H1 (cell line): ENCODE measurements at regions not wholly inside any gene's neighbourhood (a gene's known extent, or its start where the extent isn't known, plus 50 kb on each side); places are given as distances from the start of the nearest gene placed in this dataset.

Experiments used
- CTCF ChIA-PET: fragments of 300-600 bp; sonication (Branson Sonifier 250); formaldehyde crosslinking; loops from one replicate; lab custom pipeline; 2021; ENCODE audit not compliant: partially characterized antibody; lab: Charles Lee
- POLR2A ChIA-PET: fragments of 300-600 bp; sonication (Branson Sonifier 250); formaldehyde crosslinking; loops from one replicate; lab custom pipeline; 2021; ENCODE audit warnings: inconsistent platforms; ENCODE audit not compliant: partially characterized antibody; lab: Charles Lee
- DNase-seq, 2 experiments: peaks; one replicate each; pipeline versions ENCODE4 v3.0.0 to v3.0.0-alpha.2; 2010 to 2022; ENCODE audit warnings: low spot score in 2 of 2, low read depth in 1 of 2, mixed read lengths in 1 of 2
- FAIRE-seq: peaks from 2 replicates; lab custom pipeline; 2011; peaks lifted over from hg19 to GRCh38; lab: Jason Lieb, UNC
- H2AFZ ChIP-seq: 2 replicates; pipeline ENCODE4 v1.8.1; 2012; ENCODE audit warnings: low read length, inconsistent platforms
- H2AK5ac ChIP-seq: 2 replicates; pipeline ENCODE4 v1.6.1; 2013; ENCODE audit warnings: low read depth, low read length
- H2BK120ac ChIP-seq: replicated peaks from 2 replicates; pipeline ENCODE3; 2013; ENCODE audit warnings: low read depth, low read length, inconsistent platforms
- H2BK12ac ChIP-seq: 2 replicates; pipeline ENCODE4 v1.6.1; 2013; ENCODE audit warnings: low read depth, low read length
- H2BK15ac ChIP-seq: 2 replicates; pipeline ENCODE4 v1.6.1; 2013; ENCODE audit warnings: low read length
- H2BK20ac ChIP-seq: 2 replicates; pipeline ENCODE4 v1.6.1; 2013; ENCODE audit warnings: low read length
- H2BK5ac ChIP-seq: 2 replicates; pipeline ENCODE4 v1.6.1; 2013; ENCODE audit warnings: low read depth, low read length
- H3K14ac ChIP-seq: 2 replicates; pipeline ENCODE4 v1.6.1; 2013; ENCODE audit warnings: inconsistent platforms; ENCODE audit not compliant: insufficient read length
- H3K18ac ChIP-seq: 2 replicates; pipeline ENCODE4 v1.6.1; 2013; ENCODE audit warnings: low read length; ENCODE audit errors: extremely low read depth
- H3K23ac ChIP-seq: 2 replicates; pipeline ENCODE4 v1.6.1; 2013; ENCODE audit warnings: inconsistent platforms; ENCODE audit not compliant: insufficient read length
- H3K23me2 ChIP-seq: 2 replicates; pipeline ENCODE4 v1.6.1; 2013; ENCODE audit warnings: low read depth, low read length
- H3K27ac ChIP-seq: 2 replicates; pipeline ENCODE4 v1.6.1; 2011; ENCODE audit warnings: low read depth, low read length, inconsistent platforms
- H3K27me3 ChIP-seq, 4 experiments: replicated peaks in 1 of 4; 1 replicate in 1 of 4; 2 replicates in 3 of 4; pipeline versions ENCODE4 v1.6.1 to v1.8.1; 2011 to 2013; ENCODE audit warnings: low read length in 3 of 4, mild to moderate bottlenecking in 3 of 4, inconsistent platforms in 2 of 4, mixed read lengths in 2 of 4, moderate library complexity in 1 of 4; ENCODE audit not compliant: control insufficient read depth in 3 of 4, insufficient read depth in 3 of 4; ENCODE audit errors: extremely low read depth in 1 of 4
- H3K36me3 ChIP-seq, 4 experiments: 2 replicates each; pipeline versions ENCODE4 v1.6.1 to v1.8.1; 2011 to 2013; ENCODE audit warnings: mild to moderate bottlenecking in 4 of 4, low read length in 3 of 4, moderate library complexity in 2 of 4, control low read depth in 1 of 4, inconsistent platforms in 1 of 4; ENCODE audit not compliant: insufficient read depth in 4 of 4, control insufficient read depth in 2 of 4
- H3K4ac ChIP-seq: replicated peaks from 2 replicates; pipeline ENCODE3; 2013; ENCODE audit warnings: low read length, low read depth, mixed read lengths, inconsistent platforms; ENCODE audit not compliant: insufficient read length
- H3K4me1 ChIP-seq, 4 experiments: replicated peaks in 1 of 4; 1 replicate in 1 of 4; 2 replicates in 3 of 4; pipeline versions ENCODE4 v1.6.1 to v1.8.1; 2011 to 2013; ENCODE audit warnings: low read length in 3 of 4, inconsistent platforms in 2 of 4, mixed read lengths in 1 of 4; ENCODE audit not compliant: insufficient read depth in 4 of 4, control insufficient read depth in 3 of 4
- H3K4me2 ChIP-seq, 2 experiments: 2 replicates each; pipeline versions ENCODE4 v1.6.1 to v1.8.1; 2011 to 2013; ENCODE audit warnings: low read depth in 2 of 2, low read length in 2 of 2, control low read depth in 1 of 2, inconsistent platforms in 1 of 2, mild to moderate bottlenecking in 1 of 2; ENCODE audit not compliant: insufficient read depth in 1 of 2
- H3K4me3 ChIP-seq, 4 experiments: fragments of 200-600, 300-600 bp in 1 of 4; sonication (generic), shearing (Covaris generic), sonication (Bioruptor Twin) in 1 of 4; 2 replicates each; pipeline versions ENCODE4 v1.5.1 to v1.8.1; 2011 to 2016; ENCODE audit warnings: low read length in 4 of 4, low read depth in 3 of 4, control low read depth in 2 of 4, inconsistent platforms in 2 of 4, mild to moderate bottlenecking in 2 of 4, mixed read lengths in 1 of 4, moderate library complexity in 1 of 4; ENCODE audit not compliant: insufficient read depth in 2 of 4; ENCODE audit errors: extremely low read depth in 1 of 4
- H3K56ac ChIP-seq: replicated peaks from 2 replicates; pipeline ENCODE3; 2013; ENCODE audit warnings: low read depth, mild to moderate bottlenecking, mixed read lengths, low read length, inconsistent platforms; ENCODE audit not compliant: insufficient read length
- H3K79me1 ChIP-seq: 2 replicates; pipeline ENCODE4 v1.6.1; 2013; ENCODE audit warnings: low read depth, low read length, control low read depth
- H3K79me2 ChIP-seq, 2 experiments: 2 replicates each; pipeline versions ENCODE4 v1.6.1 to v1.8.1; 2012 to 2013; ENCODE audit warnings: low read length in 2 of 2, mild to moderate bottlenecking in 2 of 2, inconsistent platforms in 1 of 2; ENCODE audit not compliant: insufficient read depth in 2 of 2, control insufficient read depth in 1 of 2
- H3K9ac ChIP-seq, 4 experiments: replicated peaks in 1 of 4; 1 replicate in 1 of 4; 2 replicates in 3 of 4; pipeline versions ENCODE4 v1.6.1 to v1.8.1; 2011 to 2013; ENCODE audit warnings: low read depth in 3 of 4, low read length in 3 of 4, control low read depth in 2 of 4, mild to moderate bottlenecking in 2 of 4, moderate library complexity in 2 of 4, inconsistent platforms in 1 of 4; ENCODE audit errors: extremely low read depth in 1 of 4
- H3K9me3 ChIP-seq, 2 experiments: 2 replicates each; pipeline versions ENCODE4 v1.6.1 to v1.8.1; 2012 to 2013; ENCODE audit warnings: mild to moderate bottlenecking in 2 of 2, moderate library complexity in 2 of 2, control low read depth in 1 of 2, inconsistent platforms in 1 of 2, low read depth in 1 of 2, low read length in 1 of 2, mixed read lengths in 1 of 2; ENCODE audit not compliant: insufficient read depth in 2 of 2
- H4K20me1 ChIP-seq, 2 experiments: replicated peaks in 1 of 2; 2 replicates each; pipeline versions ENCODE3 to v1.8.1; 2011 to 2013; ENCODE audit warnings: inconsistent platforms in 2 of 2, low read length in 2 of 2, mild to moderate bottlenecking in 1 of 2; ENCODE audit not compliant: insufficient read depth in 2 of 2, control insufficient read depth in 1 of 2
- H4K5ac ChIP-seq: 2 replicates; pipeline ENCODE4 v1.6.1; 2013; ENCODE audit warnings: low read length, low read depth, mixed read lengths, inconsistent platforms; ENCODE audit not compliant: insufficient read length
- H4K8ac ChIP-seq: 2 replicates; pipeline ENCODE4 v1.8.0; 2013; ENCODE audit warnings: mild to moderate bottlenecking, moderate library complexity, low read length, inconsistent platforms; ENCODE audit not compliant: insufficient read depth; ENCODE audit errors: extremely low read depth
- H4K91ac ChIP-seq: replicated peaks from 2 replicates; pipeline ENCODE3; 2013; ENCODE audit warnings: low read length, mixed read lengths, inconsistent platforms; ENCODE audit not compliant: insufficient read length
- ASH2L ChIP-seq: fragments of 200-600, 300-600 bp; sonication (generic); IDR thresholded peaks from one replicate; pipeline ENCODE4 v1.7.1; 2017; ENCODE audit warnings: low read length
- CHD2 ChIP-seq: IDR thresholded peaks from 2 replicates; pipeline ENCODE4 v1.6.1; 2012; ENCODE audit warnings: low read length, improper control_type of control experiment
- CREB1 ChIP-seq: IDR thresholded peaks from 2 replicates; pipeline ENCODE4 v1.6.1; 2012; ENCODE audit warnings: inconsistent platforms
- CTBP2 ChIP-seq: IDR thresholded peaks from 2 replicates; pipeline ENCODE4 v1.7.0; 2011; ENCODE audit warnings: borderline replicate concordance, mild to moderate bottlenecking, moderate library complexity, mixed read lengths, low read length; ENCODE audit not compliant: insufficient read depth, insufficient read length
- EGR1 ChIP-seq: IDR thresholded peaks from 2 replicates; pipeline ENCODE4 v1.6.1; 2011; ENCODE audit warnings: low read depth, low read length, borderline replicate concordance
- HDAC2 ChIP-seq, 2 experiments: fragments of 300-600 bp in 1 of 2; sonication (generic) in 1 of 2; IDR thresholded peaks; 2 replicates each; pipeline ENCODE4 v1.6.1; 2011 to 2012; ENCODE audit warnings: low read depth in 2 of 2, low read length in 2 of 2, mild to moderate bottlenecking in 2 of 2, moderate library complexity in 2 of 2, borderline replicate concordance in 1 of 2, inconsistent platforms in 1 of 2
- HDAC6 ChIP-seq: IDR thresholded peaks from one replicate; pipeline ENCODE4 v1.7.1; 2012; ENCODE audit warnings: low read depth, mild to moderate bottlenecking, inconsistent platforms, low read length, moderate library complexity
- NANOG ChIP-seq: IDR thresholded peaks from 2 replicates; pipeline ENCODE4 v1.6.1; 2011; ENCODE audit warnings: low read length, low read depth, mild to moderate bottlenecking, inconsistent platforms; ENCODE audit not compliant: insufficient read depth, poor library complexity, severe bottlenecking
- SIRT6 ChIP-seq: IDR thresholded peaks from one replicate; pipeline ENCODE4 v1.7.1; 2012; ENCODE audit warnings: low read length, inconsistent platforms
- SRF ChIP-seq: IDR thresholded peaks from 2 replicates; pipeline ENCODE4 v1.6.1; 2011; ENCODE audit warnings: mild to moderate bottlenecking, low read depth, low read length, moderate library complexity
- SUZ12 ChIP-seq: fragments of 200-600 bp; sonication (generic); IDR thresholded peaks from 2 replicates; pipeline ENCODE4 v1.6.1; 2012; ENCODE audit warnings: mild to moderate bottlenecking, inconsistent platforms, low read length, moderate library complexity, mixed read lengths
- TAF7 ChIP-seq: optimal IDR thresholded peaks from 2 replicates; pipeline ENCODE3; 2011; ENCODE audit warnings: low read depth, mild to moderate bottlenecking, inconsistent platforms, low read length, moderate library complexity, borderline replicate concordance
- TBP ChIP-seq: IDR thresholded peaks from 2 replicates; pipeline ENCODE4 v1.6.1; 2011; ENCODE audit warnings: low read depth, low read length, improper control_type of control experiment

GRCh38 chr1:82399093-82399492 is 598.4 kb downstream of the ADGRL2 start:
- H3K4me1 ChIP-seq = no peaks in the 10 kb centered on the region
- no peak overlapping the region for H2AFZ ChIP-seq
- H3K4ac ChIP-seq = no peak overlapping the region
- no peak overlapping the region for H2BK12ac ChIP-seq
- H2AK5ac ChIP-seq = no peak overlapping the region
- POLR2A ChIA-PET = no interaction called here
- H3K79me2 ChIP-seq = no peaks in the 10 kb centered on the region
- no peak overlapping the region for H3K4me2 ChIP-seq
- no peaks in the 10 kb centered on the region for H4K20me1 ChIP-seq
- no peak overlapping the region for H2BK120ac ChIP-seq
- no peak overlapping the region for H4K5ac ChIP-seq
- no peak overlapping the region for H3K23ac ChIP-seq
- H3K9ac ChIP-seq = no peak overlapping the region
- H3K79me1 ChIP-seq = no peaks in the 10 kb centered on the region
- H3K18ac ChIP-seq = no peak overlapping the region
- H3K56ac ChIP-seq = no peak overlapping the region
- no peak overlapping the region for H3K4me3 ChIP-seq
- H3K27ac ChIP-seq = no peak overlapping the region
- no peak overlapping the region for H2BK5ac ChIP-seq
- no peaks in the 10 kb centered on the region for H3K9me3 ChIP-seq
- H3K23me2 ChIP-seq = no peaks in the 10 kb centered on the region
- H4K8ac ChIP-seq = no peak overlapping the region
- H3K27me3 ChIP-seq = no peaks in the 10 kb centered on the region
- no peaks in the 10 kb centered on the region for H3K36me3 ChIP-seq
- no peak for TF ChIP-seq TAF7
- TF ChIP-seq CHD2 = no peak
- no peak for TF ChIP-seq CREB1
- TF ChIP-seq HDAC6 = no peak
- no peak for TF ChIP-seq SUZ12
- no peak for TF ChIP-seq SIRT6
- TF ChIP-seq HDAC2 (IDR thresholded peaks at IDR 0.05; ENCODE audit: borderline replicate concordance in 1 of 2, low read depth in 2 of 2, low read length in 2 of 2) = no peak
- no peak for TF ChIP-seq CTBP2
- no peak for TF ChIP-seq ASH2L
- TF ChIP-seq NANOG = no peak
- no peak for TF ChIP-seq TBP
- TF ChIP-seq SRF = no peak
- TF ChIP-seq EGR1 = no peak
- FAIRE-seq = no peak
- no peak overlapping the region for H2BK20ac ChIP-seq
- H2BK15ac ChIP-seq = no peak overlapping the region
- no peak overlapping the region for H4K91ac ChIP-seq
- H3K14ac ChIP-seq = no peak overlapping the region
- DNase-seq = no peak
- CTCF ChIA-PET = no interaction called here
